ENCODE measurements at regions not wholly inside any gene's neighbourhood (a gene's known extent, or its start where the extent isn't known, plus 50 kb on each side); places are given as distances from the start of the nearest gene placed in this dataset.

DNA sequence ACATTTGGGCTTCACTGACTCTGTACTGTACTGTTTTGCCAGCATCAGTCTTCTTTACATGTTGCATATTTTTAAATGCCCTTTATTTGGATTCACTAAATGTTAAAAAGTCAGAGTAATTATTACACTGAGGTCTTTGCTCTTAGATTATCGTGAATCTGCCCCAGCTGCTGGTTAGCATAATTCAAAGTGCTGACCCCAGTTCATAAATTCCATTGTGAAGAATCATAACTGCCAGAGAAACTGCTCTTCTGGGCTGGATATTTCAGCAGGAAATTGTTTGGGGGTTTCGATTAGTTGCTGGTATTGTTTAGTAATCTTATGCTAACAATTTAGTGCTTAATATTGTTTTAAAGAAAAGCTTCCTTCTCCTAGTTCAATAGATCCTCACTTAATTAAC lies 682.1 kb upstream of the MAP3K7 start:
- Histone ChIP-seq H3K36me3 (no peaks in the 10 kb centered on the region), H3K4me3 (no peak overlapping the region), H3K27ac (no peak overlapping the region), H3K9me3 (peaks cover 0 to 5% (median 0%) of the 10 kb centered on the region in 12 donors), H3K4me1 (no peaks in the 10 kb centered on the region), H3K27me3 (no peaks in the 10 kb centered on the region)
- WGBS, 4 donors, result 54 to 71% (median 63%) methylated on average over 2 of the region's 2 CpGs
- intact Hi-C loops (cut with DNase I), result no loop called here
- ATAC-seq (no peak), DNase-seq (no peak)
- no peak for TF ChIP-seq POLR2A (IDR thresholded peaks at IDR 0.05)
- TF ChIP-seq, protein P1, sequence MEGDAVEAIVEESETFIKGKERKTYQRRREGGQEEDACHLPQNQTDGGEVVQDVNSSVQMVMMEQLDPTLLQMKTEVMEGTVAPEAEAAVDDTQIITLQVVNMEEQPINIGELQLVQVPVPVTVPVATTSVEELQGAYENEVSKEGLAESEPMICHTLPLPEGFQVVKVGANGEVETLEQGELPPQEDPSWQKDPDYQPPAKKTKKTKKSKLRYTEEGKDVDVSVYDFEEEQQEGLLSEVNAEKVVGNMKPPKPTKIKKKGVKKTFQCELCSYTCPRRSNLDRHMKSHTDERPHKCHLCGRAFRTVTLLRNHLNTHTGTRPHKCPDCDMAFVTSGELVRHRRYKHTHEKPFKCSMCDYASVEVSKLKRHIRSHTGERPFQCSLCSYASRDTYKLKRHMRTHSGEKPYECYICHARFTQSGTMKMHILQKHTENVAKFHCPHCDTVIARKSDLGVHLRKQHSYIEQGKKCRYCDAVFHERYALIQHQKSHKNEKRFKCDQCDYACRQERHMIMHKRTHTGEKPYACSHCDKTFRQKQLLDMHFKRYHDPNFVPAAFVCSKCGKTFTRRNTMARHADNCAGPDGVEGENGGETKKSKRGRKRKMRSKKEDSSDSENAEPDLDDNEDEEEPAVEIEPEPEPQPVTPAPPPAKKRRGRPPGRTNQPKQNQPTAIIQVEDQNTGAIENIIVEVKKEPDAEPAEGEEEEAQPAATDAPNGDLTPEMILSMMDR (IDR thresholded peaks at IDR 0.05), result no peak

DNA sequence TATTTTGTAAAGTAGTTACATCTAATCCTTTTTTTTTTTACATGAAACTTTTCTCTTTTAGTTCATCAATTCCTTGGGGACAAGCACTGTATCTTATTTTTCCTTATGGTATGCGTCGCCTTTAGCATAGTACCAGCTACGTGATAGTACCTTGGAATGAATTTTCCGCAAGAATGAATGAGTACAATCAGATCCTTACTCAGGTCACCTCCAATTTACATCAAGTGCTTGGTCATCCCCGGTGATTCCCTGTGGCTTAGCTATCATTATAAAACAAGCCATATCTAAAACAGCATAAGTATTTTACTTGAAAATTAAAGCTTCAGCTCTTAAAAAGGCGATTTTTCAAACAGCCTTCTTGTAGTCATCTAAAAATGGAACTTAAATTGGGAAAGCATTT lies 680.4 kb upstream of the MAP3K7 start:
- ATAC-seq, result no peak
- 80 to 89% (median 82%) methylated on average over 6 of the region's 6 CpGs for WGBS, 4 donors

DNA sequence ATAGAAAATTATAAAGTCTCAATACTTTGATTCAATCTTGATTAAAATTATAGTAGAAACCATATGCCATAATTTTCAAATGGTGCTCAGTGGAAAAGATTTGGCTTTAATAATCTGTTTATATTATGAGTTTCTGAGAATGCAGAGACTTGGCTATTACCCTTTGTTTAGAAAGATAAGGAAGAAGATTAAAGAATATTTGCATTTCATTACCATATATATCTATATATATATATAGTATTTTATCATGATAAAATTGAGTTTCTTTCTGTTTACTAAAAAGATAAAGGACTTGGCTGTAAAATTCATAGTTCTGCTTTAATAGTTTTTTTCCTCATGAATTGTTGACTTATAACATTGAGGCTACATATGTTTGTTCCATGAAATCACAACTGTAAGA lies 679.3 kb upstream of the MAP3K7 start:
- ATAC-seq (no peak), DNase-seq (no peak)
- H3K4me3 ChIP-seq, result no peak overlapping the region
- intact Hi-C loops (cut with DNase I), result no loop called here
- TF ChIP-seq, protein P1 (IDR thresholded peaks at IDR 0.05), result no peak
- no peak for TF ChIP-seq POLR2A (IDR thresholded peaks at IDR 0.05)
- no peak overlapping the region for H3K27ac ChIP-seq
- H3K4me1 ChIP-seq, result no peaks in the 10 kb centered on the region
- H3K27me3 ChIP-seq, result no peaks in the 10 kb centered on the region
- H3K36me3 ChIP-seq, result no peaks in the 10 kb centered on the region
- H3K9me3 ChIP-seq, result peaks cover 0 to 2% (median 0%) of the 10 kb centered on the region in 12 donors

More for the DNA sequence above, 680.4 kb upstream of the MAP3K7 start:
- H3K9me3 ChIP-seq, result peaks cover 0 to 5% (median 0%) of the 10 kb centered on the region in 12 donors
- H3K4me1 ChIP-seq, result no peaks in the 10 kb centered on the region
- H3K36me3 ChIP-seq, result no peaks in the 10 kb centered on the region
- no peaks in the 10 kb centered on the region for H3K27me3 ChIP-seq
- no peak overlapping the region for H3K4me3 ChIP-seq
- no peak overlapping the region for H3K27ac ChIP-seq
- no peak for TF ChIP-seq POLR2A (IDR thresholded peaks at IDR 0.05)
- intact Hi-C loops (cut with DNase I), result no loop called here
- DNase-seq, result no peak

DNA sequence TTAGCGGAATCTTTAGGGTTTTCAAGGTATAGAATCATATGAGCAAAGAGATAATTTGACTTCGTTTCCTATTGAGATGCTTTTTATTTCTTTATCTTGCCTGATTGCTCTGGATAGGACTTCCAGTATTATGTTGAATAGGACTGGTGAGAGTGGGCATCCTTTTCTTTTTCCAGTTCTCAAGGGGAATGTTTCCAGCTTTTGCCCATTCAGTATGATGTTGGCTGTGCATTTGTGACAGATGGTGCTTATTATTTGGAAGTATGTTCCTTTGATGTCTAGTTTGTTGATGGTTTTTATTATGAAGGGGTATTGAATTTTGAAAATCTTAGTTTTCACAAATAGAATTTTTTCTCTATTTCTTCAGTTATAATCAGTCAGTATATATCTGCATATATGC lies 656.6 kb upstream of the MAP3K7 start:
- TF ChIP-seq, protein P1 (IDR thresholded peaks at IDR 0.05), result no peak
- no peak for TF ChIP-seq POLR2A (IDR thresholded peaks at IDR 0.05)
- Histone ChIP-seq H3K4me3 (no peak overlapping the region), H3K27ac (no peak overlapping the region), H3K4me1 (no peaks in the 10 kb centered on the region), H3K9me3 (no peaks in the 10 kb centered on the region), H3K36me3 (no peaks in the 10 kb centered on the region), H3K27me3 (no peaks in the 10 kb centered on the region)
- DNase-seq, result no peak
- 77 to 83% (median 78%) methylated on average over 2 of the region's 2 CpGs for WGBS, 4 donors
- intact Hi-C loops (cut with DNase I), result no loop called here
- ATAC-seq, result no peak

DNA sequence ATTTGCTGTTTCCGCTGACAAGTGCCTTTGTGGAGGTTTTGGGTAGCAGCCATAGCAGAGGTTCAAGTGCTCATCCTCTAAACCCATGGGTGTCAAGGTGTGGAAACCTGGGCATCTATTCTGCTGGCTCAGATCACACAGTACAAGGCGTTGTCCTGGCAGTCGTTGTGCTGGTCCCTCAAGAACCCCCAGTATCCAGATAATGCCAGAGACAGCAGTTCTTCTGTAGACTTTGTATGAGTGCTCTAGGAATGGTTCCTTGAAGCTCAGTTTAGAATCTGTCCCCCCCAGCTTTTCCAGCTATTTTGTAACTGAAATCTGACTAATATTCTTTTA lies 655.7 kb upstream of the MAP3K7 start:
- Histone ChIP-seq H3K27ac (no peak overlapping the region), H3K4me1 (no peaks in the 10 kb centered on the region), H3K9me3 (no peaks in the 10 kb centered on the region), H3K4me3 (no peak overlapping the region), H3K27me3 (no peaks in the 10 kb centered on the region), H3K36me3 (no peaks in the 10 kb centered on the region)
- TF ChIP-seq, protein P1 (IDR thresholded peaks at IDR 0.05), result no peak
- TF ChIP-seq POLR2A (IDR thresholded peaks at IDR 0.05), result no peak
- intact Hi-C loops (cut with DNase I), result no loop called here
- DNase-seq (no peak), ATAC-seq (no peak)
- 77 to 92% (median 81%) methylated on average over 3 of the region's 3 CpGs for WGBS, 4 donors
